GM12875 (cell line): ENCODE measurements at regions not wholly inside any gene's neighbourhood (a gene's known extent, or its start where the extent isn't known, plus 50 kb on each side); places are given as distances from the start of the nearest gene placed in this dataset.

Source experiments
- H3K4me3 ChIP-seq: one replicate; pipeline ENCODE4 v1.5.1; 2011; ENCODE audit warnings: low read depth, low read length, control low read depth
- TF ChIP-seq, protein P1 (sequence below): IDR thresholded peaks from 2 replicates; pipeline ENCODE4 v1.5.1; 2011; ENCODE audit warnings: low read depth, mild to moderate bottlenecking, control low read depth, inconsistent platforms, low read length, moderate library complexity, borderline replicate concordance; ENCODE audit not compliant: insufficient read depth

DNA sequence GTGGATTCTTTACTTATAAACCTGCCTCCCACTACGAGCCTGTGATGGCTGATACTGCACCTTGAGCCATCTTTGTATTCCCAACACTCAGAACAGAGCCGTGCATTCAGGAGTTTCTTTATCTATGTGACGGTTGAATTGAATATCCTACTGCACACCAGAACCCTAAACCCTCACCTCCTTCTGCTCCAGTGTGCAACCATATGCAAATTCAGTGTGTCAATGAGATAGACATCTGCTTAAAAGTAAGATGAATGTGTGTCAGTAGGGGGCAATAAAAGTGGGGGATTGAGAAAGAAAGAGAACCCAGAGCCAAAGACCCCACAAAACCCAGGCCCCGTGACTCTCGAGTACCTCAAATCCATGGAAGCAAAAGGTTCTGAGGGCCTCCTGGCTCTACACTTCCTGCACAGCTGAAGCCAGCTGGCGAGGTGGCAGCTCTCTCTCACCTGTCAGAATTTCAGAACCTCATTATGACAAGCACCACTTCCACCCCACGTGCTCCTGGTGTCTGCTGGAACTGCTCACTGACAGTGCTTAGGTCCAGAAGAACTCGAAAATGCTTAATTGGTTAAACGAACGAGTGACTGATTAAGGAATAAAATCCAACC is 143.3 kb upstream of the GPR26 start:
- TF ChIP-seq, protein P1, sequence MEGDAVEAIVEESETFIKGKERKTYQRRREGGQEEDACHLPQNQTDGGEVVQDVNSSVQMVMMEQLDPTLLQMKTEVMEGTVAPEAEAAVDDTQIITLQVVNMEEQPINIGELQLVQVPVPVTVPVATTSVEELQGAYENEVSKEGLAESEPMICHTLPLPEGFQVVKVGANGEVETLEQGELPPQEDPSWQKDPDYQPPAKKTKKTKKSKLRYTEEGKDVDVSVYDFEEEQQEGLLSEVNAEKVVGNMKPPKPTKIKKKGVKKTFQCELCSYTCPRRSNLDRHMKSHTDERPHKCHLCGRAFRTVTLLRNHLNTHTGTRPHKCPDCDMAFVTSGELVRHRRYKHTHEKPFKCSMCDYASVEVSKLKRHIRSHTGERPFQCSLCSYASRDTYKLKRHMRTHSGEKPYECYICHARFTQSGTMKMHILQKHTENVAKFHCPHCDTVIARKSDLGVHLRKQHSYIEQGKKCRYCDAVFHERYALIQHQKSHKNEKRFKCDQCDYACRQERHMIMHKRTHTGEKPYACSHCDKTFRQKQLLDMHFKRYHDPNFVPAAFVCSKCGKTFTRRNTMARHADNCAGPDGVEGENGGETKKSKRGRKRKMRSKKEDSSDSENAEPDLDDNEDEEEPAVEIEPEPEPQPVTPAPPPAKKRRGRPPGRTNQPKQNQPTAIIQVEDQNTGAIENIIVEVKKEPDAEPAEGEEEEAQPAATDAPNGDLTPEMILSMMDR: no peak
- H3K4me3 ChIP-seq: no peak overlapping the region

DNA sequence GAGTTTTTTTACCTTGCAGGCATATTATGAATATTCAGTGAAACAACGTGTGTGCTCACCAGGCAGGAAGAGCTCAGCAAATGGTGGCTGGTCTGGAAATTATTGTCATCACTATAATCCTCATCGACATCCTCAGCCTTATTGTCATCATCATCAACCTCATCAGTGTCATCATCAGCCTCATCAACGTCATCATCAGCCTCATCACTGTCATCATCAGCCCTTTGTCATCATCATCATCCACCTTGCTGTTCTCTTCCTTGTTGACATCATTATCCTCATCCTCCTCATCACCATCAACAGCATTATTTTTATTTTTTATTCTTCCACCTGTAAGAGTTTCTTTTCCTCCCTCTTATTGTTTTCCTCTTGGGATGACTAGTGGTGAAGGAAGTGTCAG is 142.3 kb upstream of the GPR26 start:
- H3K4me3 ChIP-seq: no peak overlapping the region
- TF ChIP-seq, protein P1: no peak

DNA sequence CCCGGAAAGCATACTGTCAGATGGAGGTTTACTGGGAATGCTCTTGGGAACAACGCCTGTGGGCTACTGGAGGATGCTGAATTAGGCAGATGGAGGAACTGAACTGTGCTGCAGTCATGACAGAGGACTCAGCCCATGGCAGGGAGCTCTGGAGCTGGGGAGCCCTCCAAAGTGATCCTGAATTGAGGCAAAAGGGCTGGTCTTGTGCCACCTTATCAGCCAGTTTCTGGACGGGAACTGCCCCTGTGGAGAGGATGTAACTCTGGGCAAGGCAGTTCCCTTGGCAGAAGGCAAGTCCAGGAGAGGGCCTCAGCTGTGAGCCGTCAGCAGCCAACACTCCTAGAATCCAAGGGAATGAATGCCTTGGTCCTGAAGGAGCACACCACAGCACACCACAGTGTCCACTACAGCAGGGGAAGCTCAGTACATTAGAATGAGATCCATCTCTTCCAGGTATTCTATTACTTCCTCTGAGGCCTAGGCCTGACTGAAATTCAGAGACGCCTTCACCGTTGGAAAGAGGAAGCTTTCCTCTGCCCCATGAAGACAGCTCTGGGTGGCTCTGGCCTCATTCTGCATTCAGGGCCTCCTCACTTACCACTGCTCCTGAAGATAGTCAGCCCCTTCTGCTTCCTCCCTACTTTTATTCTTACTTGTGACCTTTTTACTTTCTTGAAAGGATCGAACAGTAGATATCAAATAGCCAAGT is 139.6 kb upstream of the GPR26 start:
- TF ChIP-seq, protein P1: no peak
- no peak overlapping the region for H3K4me3 ChIP-seq

DNA sequence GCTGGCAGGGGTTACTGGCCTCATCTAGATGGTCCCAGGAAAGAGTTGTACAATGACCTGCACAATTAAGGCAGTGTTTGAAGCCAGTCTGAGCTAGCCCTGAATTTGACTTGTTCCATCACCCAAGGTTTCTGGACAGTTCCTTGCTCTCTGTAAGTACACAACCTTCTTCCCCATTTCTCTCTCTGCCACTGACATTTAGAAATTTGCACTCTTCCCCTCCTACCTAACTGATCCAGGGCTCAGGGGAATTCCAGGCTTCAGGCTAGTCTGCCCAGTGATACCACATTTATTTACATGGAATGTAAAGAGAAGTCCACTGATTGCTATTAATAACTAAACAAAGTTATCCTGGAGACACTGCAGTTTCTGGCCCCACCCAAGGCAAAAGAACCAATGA is 139.0 kb upstream of the GPR26 start:
- TF ChIP-seq, protein P1: no peak
- H3K4me3 ChIP-seq: no peak overlapping the region

DNA sequence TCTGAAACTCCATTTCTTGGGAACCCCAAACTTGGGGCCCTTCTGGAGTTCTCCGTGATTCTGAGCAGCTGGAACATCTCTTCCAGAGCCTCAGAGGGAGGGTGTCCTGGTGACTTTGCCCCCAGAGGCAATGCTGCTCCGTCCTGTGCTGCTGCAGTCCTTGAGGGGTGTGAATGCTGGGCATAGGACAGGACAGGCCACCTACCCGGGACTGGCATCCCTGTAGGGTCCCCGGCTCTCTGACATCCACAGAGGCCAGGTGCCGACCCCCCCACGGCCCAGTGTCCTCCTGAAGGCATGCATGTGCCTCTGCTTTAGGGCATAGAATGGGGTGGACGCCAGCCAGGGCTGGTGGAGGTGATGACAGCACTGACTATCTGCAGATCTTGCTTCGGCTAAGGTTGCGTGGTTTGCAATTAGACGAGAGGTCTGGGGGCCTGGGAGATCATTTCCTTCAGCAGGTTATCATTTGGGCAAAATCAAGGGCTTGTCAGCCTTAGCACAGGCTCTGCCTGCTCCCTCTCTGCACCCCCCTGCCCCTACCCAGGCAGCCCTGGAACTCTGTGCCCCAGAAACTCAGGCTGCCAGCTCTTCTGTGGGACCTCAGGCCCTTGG is 136.9 kb upstream of the GPR26 start:
- TF ChIP-seq, protein P1: no peak
- H3K4me3 ChIP-seq: no peak overlapping the region

DNA sequence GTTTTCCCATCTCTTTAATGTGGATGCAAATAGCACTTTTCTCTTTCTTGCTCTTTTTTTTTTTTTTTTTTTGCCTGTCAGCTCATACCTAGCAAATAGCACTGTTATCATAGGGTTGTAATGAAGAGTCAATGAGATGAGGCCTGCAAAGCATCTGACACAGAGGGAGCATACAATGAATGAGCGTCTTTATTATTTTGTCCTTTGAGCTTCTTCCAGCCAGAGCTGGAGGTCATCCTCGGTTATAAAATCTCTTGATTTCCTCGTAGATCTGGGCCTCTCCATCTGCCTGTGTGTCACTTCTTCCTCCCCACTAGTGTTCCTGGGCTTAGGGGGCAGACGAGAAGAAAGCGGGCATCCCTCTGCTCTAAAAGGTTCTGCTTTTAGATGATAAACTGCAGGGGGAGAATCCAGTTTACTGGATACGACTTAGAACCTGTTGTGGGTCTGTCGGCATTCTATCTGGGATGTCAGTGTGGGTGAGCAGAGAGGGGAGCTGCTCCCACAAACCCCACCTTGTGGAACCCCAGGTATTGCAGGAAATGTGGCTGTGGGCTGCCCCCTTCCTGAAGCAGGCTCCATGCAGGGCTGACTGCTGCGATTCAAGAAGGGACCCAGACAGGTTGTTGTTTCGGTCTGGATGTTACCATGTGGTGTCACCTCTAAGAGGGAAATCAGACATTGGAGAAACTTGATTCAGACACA is 135.8 kb upstream of the GPR26 start:
- TF ChIP-seq, protein P1: no peak
- no peak overlapping the region for H3K4me3 ChIP-seq
